BLaER1 treated with 17β-estradiol and CSF1 and Interleukin-3, amounts not matched to agents 10 nM and 100 nM (cell line): ENCODE measurements at regions not wholly inside any gene's neighbourhood (a gene's known extent, or its start where the extent isn't known, plus 50 kb on each side); places are given as distances from the start of the nearest gene placed in this dataset.
A peak's percentile ranks its signal among the peaks of the same experiment; 100 is the strongest.

Experiments
- H3K27ac ChIP-seq, 11 experiments: shearing (Covaris generic); formaldehyde crosslinking; 2 replicates each; pipeline ENCODE4 v1.8.1; 2022
- H3K27me3 ChIP-seq, 11 experiments: shearing (Covaris generic); formaldehyde crosslinking; 2 replicates each; pipeline ENCODE4 v1.8.1; 2022
- H3K36me3 ChIP-seq, 11 experiments: shearing (Covaris generic); formaldehyde crosslinking; 2 replicates each; pipeline ENCODE4 v1.8.1; 2022
- H3K4me1 ChIP-seq, 10 experiments: shearing (Covaris generic); formaldehyde crosslinking; 2 replicates each; pipeline ENCODE4 v1.8.1; 2022
- H3K4me2 ChIP-seq, 11 experiments: shearing (Covaris generic); formaldehyde crosslinking; 2 replicates each; pipeline ENCODE4 v1.8.1; 2022
- H3K4me3 ChIP-seq, 10 experiments: shearing (Covaris generic); formaldehyde crosslinking; 2 replicates each; pipeline ENCODE4 v1.8.1; 2022
- H3K9ac ChIP-seq, 11 experiments: shearing (Covaris generic); formaldehyde crosslinking; 2 replicates each; pipeline ENCODE4 v1.8.1; 2022
- H3K9me3 ChIP-seq, 11 experiments: shearing (Covaris generic); formaldehyde crosslinking; replicated peaks in 1 of 11; 2 replicates each; pipeline ENCODE4 v1.8.1; 2022
- H4K20me1 ChIP-seq, 11 experiments: shearing (Covaris generic); formaldehyde crosslinking; 2 replicates each; pipeline ENCODE4 v1.8.1; 2022
- Cebpa-rat ChIP-seq, 11 experiments: shearing (Covaris generic); IDR thresholded peaks; 2 replicates each; pipeline ENCODE4 v1.8.1; 2022

DNA sequence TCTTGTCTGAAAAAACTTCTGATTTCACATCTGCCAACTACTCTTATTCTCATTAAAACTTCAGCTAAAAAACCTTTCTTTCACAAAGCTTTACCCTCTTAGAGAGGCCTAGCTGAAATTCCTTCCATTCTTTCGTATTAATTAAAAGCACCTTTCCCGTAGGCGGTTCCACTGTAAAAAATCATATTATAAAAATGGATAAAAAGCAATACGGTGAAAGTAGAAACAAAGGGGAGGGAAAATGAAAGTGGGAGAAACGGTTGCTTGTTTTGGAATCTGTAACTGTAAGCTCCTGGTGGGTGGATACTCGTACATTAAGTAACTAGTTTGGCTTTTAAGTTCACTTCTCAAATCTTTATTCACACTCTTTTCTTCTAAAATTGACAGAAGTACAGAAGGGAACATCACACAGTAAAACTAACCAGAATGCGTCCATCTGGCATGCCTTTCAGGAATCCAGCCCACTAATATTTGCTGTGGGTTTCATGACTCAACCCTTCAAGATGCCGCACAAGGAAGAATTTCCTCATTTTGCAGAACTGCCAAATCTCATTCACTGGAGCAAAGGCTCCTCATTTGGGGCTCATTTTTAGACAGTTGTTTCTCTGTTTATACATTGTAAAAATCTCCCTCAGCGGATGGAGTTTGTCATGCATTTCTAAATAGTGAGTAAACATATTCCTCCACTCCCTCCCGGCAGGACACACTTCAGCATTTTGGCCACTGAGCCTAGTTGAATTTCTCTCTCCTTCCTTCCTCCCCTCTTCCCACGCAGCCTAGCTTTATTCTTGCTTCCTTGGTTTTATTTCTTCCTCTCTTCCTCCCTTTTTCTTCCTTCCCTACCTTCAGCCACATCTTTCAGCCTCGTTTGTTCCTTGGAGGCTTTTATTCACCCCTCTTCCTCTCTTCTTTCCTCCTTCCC lies 419.5 kb upstream of the NAALADL2 start:
- Histone ChIP-seq H3K9ac (peak overlapping the region; percentile 15 to 97 (median 88); a peak in 16 of 22 replicates), H4K20me1 (peaks cover 0 to 5% (median 0%) of the 10 kb centered on the region in 11 experiments; a peak in 2 of 22 replicates), H3K36me3 (no peaks in the 10 kb centered on the region), H3K27me3 (peaks cover 0 to 38% (median 9%) of the 10 kb centered on the region in 11 experiments; a peak in 11 of 22 replicates), H3K4me1 (peaks cover 18 to 38% (median 24%) of the 10 kb centered on the region in 10 experiments), H3K9me3 (no peaks in the 10 kb centered on the region), H3K4me3 (peak overlapping the region; percentile 74 to 93 (median 82)), H3K27ac (peak overlapping the region in 9 of 11 experiments; percentile 36 to 94 (median 84); a peak in 14 of 22 replicates), H3K4me2 (peak overlapping the region; percentile 70 to 96 (median 89))
- TF ChIP-seq Cebpa-rat (IDR thresholded peaks at IDR 0.05), result no peak

DNA sequence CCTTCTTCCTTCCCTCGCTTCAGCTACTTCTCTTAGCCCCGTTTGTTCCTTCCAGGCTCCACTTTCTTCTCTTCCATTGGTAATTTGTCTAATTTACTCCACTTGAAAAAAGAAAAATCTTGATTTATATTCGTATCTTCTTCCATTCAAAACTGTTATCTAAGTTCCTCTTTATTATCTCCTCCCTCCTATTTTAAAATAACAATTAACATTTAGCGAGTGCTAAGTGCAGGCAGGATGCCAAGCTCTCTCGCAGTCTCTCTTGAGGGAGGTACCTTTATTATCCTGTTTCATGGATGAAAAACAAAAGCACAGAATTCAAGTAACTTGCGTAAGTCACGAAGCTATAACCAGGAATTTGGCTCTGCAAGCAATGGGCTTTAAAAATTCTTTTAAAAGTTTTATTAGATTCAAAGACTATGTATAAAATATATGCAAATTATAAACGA lies 418.9 kb upstream of the NAALADL2 start:
- Histone ChIP-seq H3K4me1 (peaks cover 18 to 38% (median 24%) of the 10 kb centered on the region in 10 experiments), H3K9ac (peak overlapping the region; percentile 82 to 97 (median 89); a peak in 20 of 22 replicates), H3K36me3 (no peaks in the 10 kb centered on the region), H3K27ac (peak overlapping the region in 10 of 11 experiments; percentile 80 to 94 (median 87); a peak in 18 of 22 replicates), H3K4me2 (peak overlapping the region; percentile 70 to 96 (median 89)), H3K9me3 (no peaks in the 10 kb centered on the region), H3K4me3 (peak overlapping the region; percentile 74 to 93 (median 82)), H4K20me1 (peaks cover 0 to 5% (median 0%) of the 10 kb centered on the region in 11 experiments; a peak in 2 of 22 replicates), H3K27me3 (peaks cover 0 to 38% (median 9%) of the 10 kb centered on the region in 11 experiments; a peak in 11 of 22 replicates)
- no peak for TF ChIP-seq Cebpa-rat (IDR thresholded peaks at IDR 0.05)

DNA sequence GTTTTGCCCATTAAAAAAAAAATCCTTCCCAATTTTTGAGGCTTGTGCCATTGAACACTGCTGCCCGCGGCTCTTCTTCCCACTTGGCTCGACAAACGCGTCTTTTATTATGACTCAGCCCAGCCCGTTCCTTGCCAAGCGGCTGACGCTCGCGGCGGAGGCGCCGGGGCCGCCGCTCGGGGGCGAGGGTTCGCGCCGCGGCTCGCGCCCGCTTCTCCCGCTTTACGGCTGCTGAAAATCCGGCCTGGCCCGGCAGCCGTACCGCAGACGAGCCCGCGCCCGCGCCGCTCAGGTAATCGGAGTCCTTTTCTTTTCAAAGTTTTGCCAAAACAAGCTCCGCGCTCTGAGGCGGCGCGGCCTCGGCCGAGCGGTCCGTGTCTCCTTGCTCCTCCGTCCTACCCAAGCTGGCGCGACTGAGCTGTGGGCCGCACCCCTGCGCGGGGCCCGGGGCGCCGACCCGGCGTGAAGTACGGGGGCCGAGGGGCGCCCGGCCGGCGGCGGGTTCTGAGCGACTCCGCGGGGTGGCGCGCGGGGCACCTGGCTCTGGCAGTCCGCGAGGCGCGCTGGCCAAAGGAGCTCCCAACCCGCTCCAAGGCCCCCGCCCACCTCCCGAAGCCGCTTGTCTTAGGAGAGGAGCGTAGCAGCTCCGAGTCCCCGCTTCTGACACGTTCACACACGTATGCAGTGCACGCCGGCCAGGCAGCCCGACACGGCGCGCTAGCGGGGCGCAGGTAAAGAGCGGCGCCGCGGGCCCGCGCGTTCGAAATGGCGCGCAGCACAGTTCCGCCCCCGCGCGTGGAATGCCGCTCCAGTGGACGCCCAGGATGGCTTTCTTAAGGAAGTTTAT lies 418.2 kb upstream of the NAALADL2 start:
- Histone ChIP-seq H3K27me3 (peaks cover 0 to 37% (median 9%) of the 10 kb centered on the region in 11 experiments; a peak in 11 of 22 replicates), H3K9ac (peak overlapping the region; percentile 82 to 97 (median 89)), H3K4me1 (peaks cover 18 to 38% (median 24%) of the 10 kb centered on the region in 10 experiments), H3K36me3 (no peaks in the 10 kb centered on the region), H3K4me3 (peak overlapping the region; percentile 74 to 93 (median 82)), H3K4me2 (peak overlapping the region; percentile 70 to 96 (median 89)), H3K27ac (peak overlapping the region; percentile 80 to 94 (median 87)), H3K9me3 (no peaks in the 10 kb centered on the region), H4K20me1 (peaks cover 0 to 5% (median 0%) of the 10 kb centered on the region in 11 experiments; a peak in 2 of 22 replicates)
- TF ChIP-seq Cebpa-rat (IDR thresholded peaks at IDR 0.05), result no peak

DNA sequence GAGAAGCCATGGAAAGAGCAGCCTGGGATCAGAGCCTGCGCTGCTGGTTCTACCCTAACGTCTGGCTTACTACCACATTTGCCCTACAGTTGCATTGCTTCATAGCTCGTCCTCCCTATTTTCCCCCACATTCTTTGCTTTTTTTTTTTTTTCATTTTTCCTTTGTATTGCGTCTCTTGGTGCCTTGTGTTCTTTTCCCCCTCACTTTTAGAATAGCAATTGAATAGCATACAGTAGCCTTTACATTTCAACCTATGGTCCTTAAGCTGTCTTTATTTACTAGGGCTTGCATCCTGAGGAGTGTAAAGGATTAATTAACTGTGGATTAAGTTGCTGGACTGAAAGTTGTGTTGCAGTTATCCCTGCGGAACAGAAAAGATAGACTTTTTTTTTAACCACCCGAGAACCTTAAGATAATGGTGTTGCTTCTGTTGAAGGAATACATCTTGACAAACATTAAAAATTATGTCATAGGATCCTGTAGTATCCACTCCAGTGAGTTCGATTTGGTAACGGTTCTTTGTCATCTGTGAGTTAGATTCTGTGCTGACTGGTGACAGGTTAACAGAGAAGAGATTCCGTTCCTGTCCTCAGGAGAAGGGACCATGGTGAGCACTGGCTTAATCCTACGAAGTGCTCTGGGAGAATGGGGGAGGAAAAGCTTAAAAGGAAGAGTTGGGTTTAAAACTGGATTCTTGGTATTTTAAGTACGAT lies 417.4 kb upstream of the NAALADL2 start:
- Histone ChIP-seq H3K36me3 (no peaks in the 10 kb centered on the region), H3K9ac (peak overlapping the region; percentile 82 to 97 (median 89)), H3K4me1 (peaks cover 18 to 34% (median 24%) of the 10 kb centered on the region in 10 experiments), H3K4me3 (peak overlapping the region; percentile 74 to 93 (median 82)), H3K27ac (peak overlapping the region; percentile 80 to 94 (median 87)), H4K20me1 (peaks cover 0 to 5% (median 0%) of the 10 kb centered on the region in 11 experiments; a peak in 2 of 22 replicates), H3K4me2 (peak overlapping the region; percentile 70 to 96 (median 89)), H3K27me3 (peaks cover 0 to 33% (median 9%) of the 10 kb centered on the region in 11 experiments; a peak in 11 of 22 replicates), H3K9me3 (no peaks in the 10 kb centered on the region)
- TF ChIP-seq Cebpa-rat (IDR thresholded peaks at IDR 0.05), result no peak

DNA sequence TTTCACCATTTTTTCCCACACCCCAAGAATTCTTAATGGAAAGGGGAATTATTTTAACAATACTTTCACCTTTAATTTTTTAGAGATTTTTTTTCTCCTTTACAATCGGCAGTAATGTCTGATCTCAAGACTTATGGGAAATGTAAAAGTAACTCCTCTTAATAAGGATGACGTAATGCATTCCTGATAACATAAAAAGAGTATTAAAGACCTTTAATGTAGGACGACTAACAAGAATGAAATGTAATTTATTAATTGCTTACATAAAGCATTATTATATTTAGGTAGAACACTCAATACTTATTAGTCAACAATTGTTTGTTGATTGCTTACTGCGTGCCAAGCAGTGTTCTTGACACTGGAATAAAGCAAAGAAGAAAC lies 416.8 kb upstream of the NAALADL2 start:
- peaks cover 0 to 33% (median 9%) of the 10 kb centered on the region in 11 experiments; a peak in 11 of 22 replicates for H3K27me3 ChIP-seq
- peaks cover 0 to 5% (median 0%) of the 10 kb centered on the region in 11 experiments; a peak in 2 of 22 replicates for H4K20me1 ChIP-seq
- no peak for TF ChIP-seq Cebpa-rat (IDR thresholded peaks at IDR 0.05)
- H3K4me2 ChIP-seq, result peak overlapping the region; percentile 70 to 96 (median 89)
- H3K27ac ChIP-seq, result no peak overlapping the region
- peak overlapping the region in 5 of 10 experiments; percentile 77 to 91 (median 82); a peak in 6 of 20 replicates for H3K4me3 ChIP-seq
- 0 out of 22 replicates have a peak, but pooled peaks cover 0 to 2% (median 0%) of the 10 kb centered on the region in 11 experiments for H3K9me3 ChIP-seq
- H3K9ac ChIP-seq, result peak overlapping the region in 1 of 11 experiments; percentile 92; a peak in 2 of 22 replicates
- H3K36me3 ChIP-seq, result no peaks in the 10 kb centered on the region
- H3K4me1 ChIP-seq, result peaks cover 18 to 34% (median 24%) of the 10 kb centered on the region in 10 experiments

DNA sequence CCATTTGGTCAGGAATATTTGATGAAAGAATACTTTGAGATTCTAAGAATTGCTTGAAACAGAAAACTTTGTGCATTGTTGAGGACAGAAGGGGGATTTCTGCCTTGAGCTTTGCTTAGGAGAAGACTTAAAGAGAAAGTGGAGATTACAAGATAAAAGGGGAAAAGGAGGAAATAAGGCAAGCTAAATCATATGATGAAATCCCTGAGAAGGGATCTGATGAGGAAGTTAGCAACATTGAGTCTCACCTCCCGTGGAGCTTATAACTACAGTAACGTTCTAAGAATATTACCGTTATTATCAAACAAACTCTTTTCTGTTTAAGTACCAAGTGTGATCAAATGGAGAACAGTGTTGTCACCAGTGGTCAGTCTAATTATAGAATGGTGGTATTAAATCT lies 414.7 kb upstream of the NAALADL2 start:
- Histone ChIP-seq H3K9me3 (peaks cover 6 to 15% (median 12%) of the 10 kb centered on the region in 11 experiments; a peak in 15 of 22 replicates), H3K4me1 (peaks cover 17 to 27% (median 20%) of the 10 kb centered on the region in 10 experiments), H3K4me2 (peak overlapping the region in 3 of 11 experiments; percentile 3 to 41 (median 23); a peak in 5 of 22 replicates), H3K36me3 (no peaks in the 10 kb centered on the region), H3K9ac (no peak overlapping the region), H3K4me3 (no peak overlapping the region), H3K27me3 (peaks cover 0 to 21% (median 8%) of the 10 kb centered on the region in 11 experiments; a peak in 10 of 22 replicates), H4K20me1 (peaks cover 0 to 5% (median 0%) of the 10 kb centered on the region in 11 experiments; a peak in 2 of 22 replicates), H3K27ac (no peak overlapping the region)
- no peak for TF ChIP-seq Cebpa-rat (IDR thresholded peaks at IDR 0.05)

DNA sequence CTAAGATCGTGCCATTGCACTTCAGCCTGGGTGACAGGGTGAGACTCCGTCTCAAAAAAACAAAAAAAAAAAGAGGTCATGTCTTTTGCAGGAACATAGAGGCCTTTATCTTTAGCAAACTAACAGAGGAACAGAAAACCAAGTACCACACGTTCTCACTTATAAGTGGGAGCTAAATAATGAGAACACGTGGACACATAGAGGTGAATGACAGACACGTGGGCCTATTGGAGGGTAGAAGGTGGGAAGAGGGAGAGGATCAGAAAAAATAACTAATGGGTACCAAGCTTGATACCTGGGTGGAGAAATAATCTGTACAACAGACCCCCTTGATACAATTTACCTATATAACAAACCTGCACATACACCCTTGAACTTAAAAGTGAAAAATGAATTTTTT lies 401.4 kb upstream of the NAALADL2 start:
- no peaks in the 10 kb centered on the region for H3K4me1 ChIP-seq
- no peak overlapping the region for H3K9ac ChIP-seq
- H3K27ac ChIP-seq, result no peak overlapping the region
- TF ChIP-seq Cebpa-rat (IDR thresholded peaks at IDR 0.05), result no peak
- no peaks in the 10 kb centered on the region for H3K36me3 ChIP-seq
- H3K4me2 ChIP-seq, result no peak overlapping the region
- no peaks in the 10 kb centered on the region for H3K27me3 ChIP-seq
- no peak overlapping the region for H3K4me3 ChIP-seq
- peaks cover 0 to 11% (median 5%) of the 10 kb centered on the region in 11 experiments; a peak in 7 of 22 replicates for H3K9me3 ChIP-seq
- no peaks in the 10 kb centered on the region for H4K20me1 ChIP-seq
